ENCODE measurements at regions not wholly inside any gene's neighbourhood (a gene's known extent, or its start where the extent isn't known, plus 50 kb on each side); places are given as distances from the start of the nearest gene placed in this dataset.

- H3K4me1 ChIP-seq (ENCODE audit: low read length): no peaks in the 10 kb centered on the region
- no peak overlapping the region for H3K27ac ChIP-seq (ENCODE audit: low read length)
- H3K9ac ChIP-seq (ENCODE audit: low read length): no peak overlapping the region
Observed at GRCh38 chr12:39033782-39034181, 128.4 kb upstream of the CPNE8 start.

DNA sequence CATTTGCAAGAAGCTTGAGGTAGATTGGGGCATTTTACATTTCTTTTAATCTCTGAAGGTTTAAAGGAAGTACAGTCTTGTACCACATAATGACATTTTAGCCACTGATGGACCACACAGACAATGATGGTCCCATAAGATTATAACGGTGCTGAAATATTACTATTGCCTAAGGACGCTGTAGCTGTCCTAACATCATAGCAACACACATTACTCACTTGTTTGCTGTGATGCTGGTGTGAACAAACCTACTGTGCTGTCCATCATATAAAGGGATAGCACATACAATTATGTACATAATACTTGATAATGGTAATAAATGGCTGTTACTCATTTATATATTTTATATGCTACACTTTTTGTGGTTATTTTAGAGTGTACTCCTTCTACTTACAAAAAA, 127.1 kb upstream of the CPNE8 start:
- H4K20me1 ChIP-seq (ENCODE audit: insufficient read depth, low read depth, low read length): no peaks in the 10 kb centered on the region
- no peaks in the 10 kb centered on the region for H3K79me2 ChIP-seq (ENCODE audit: low read length)
- H3K4me1 ChIP-seq (ENCODE audit: low read length): no peaks in the 10 kb centered on the region
- no peaks in the 10 kb centered on the region; the same call in 1 of the 2 replicates for H3K9me2 ChIP-seq (replicated peaks; ENCODE audit: insufficient read depth, low read length)
- peaks cover 7% of the 10 kb centered on the region for H3K9me3 ChIP-seq (ENCODE audit: low read length)
- H3K36me3 ChIP-seq (ENCODE audit: insufficient read depth, low read length): no peaks in the 10 kb centered on the region
- no peaks in the 10 kb centered on the region for H3K27me3 ChIP-seq (ENCODE audit: low read length)
- no peak overlapping the region for H3K9ac ChIP-seq (ENCODE audit: low read length)
- no peak overlapping the region for H2AFZ ChIP-seq (ENCODE audit: low read length)
- H3K27ac ChIP-seq (ENCODE audit: low read length): no peak overlapping the region
- no peak for DNase-seq
- H3K4me3 ChIP-seq (ENCODE audit: low read length): no peak overlapping the region
- no peak overlapping the region for H3K4me2 ChIP-seq (ENCODE audit: low read depth, low read length, poor library complexity, severe bottlenecking)

More at GRCh38 chr12:39033782-39034181, 128.4 kb upstream of the CPNE8 start:
- Histone ChIP-seq H3K4me3 (ENCODE audit: low read length) (no peak overlapping the region), H3K4me2 (ENCODE audit: low read depth, low read length, poor library complexity, severe bottlenecking) (no peak overlapping the region), H3K9me3 (ENCODE audit: low read length) (peaks cover 7% of the 10 kb centered on the region), H3K36me3 (ENCODE audit: insufficient read depth, low read length) (no peaks in the 10 kb centered on the region), H3K9me2 (replicated peaks; ENCODE audit: insufficient read depth, low read length) (no peaks in the 10 kb centered on the region; the same call in 1 of the 2 replicates), H3K27me3 (ENCODE audit: low read length) (no peaks in the 10 kb centered on the region), H4K20me1 (ENCODE audit: insufficient read depth, low read depth, low read length) (no peaks in the 10 kb centered on the region), H3K79me2 (ENCODE audit: low read length) (no peaks in the 10 kb centered on the region), H2AFZ (ENCODE audit: low read length) (no peak overlapping the region)
- no peak for DNase-seq

- H4K20me1 ChIP-seq (ENCODE audit: insufficient read depth, low read depth, low read length): no peaks in the 10 kb centered on the region
- H3K9me2 ChIP-seq (replicated peaks; ENCODE audit: insufficient read depth, low read length): no peaks in the 10 kb centered on the region; the same call in 1 of the 2 replicates
- no peak overlapping the region for H2AFZ ChIP-seq (ENCODE audit: low read length)
- peaks cover 6% of the 10 kb centered on the region for H3K9me3 ChIP-seq (ENCODE audit: low read length)
- no peaks in the 10 kb centered on the region for H3K36me3 ChIP-seq (ENCODE audit: insufficient read depth, low read length)
- no peaks in the 10 kb centered on the region for H3K27me3 ChIP-seq (ENCODE audit: low read length)
- H3K4me2 ChIP-seq (ENCODE audit: low read depth, low read length, poor library complexity, severe bottlenecking): no peak overlapping the region
- H3K4me1 ChIP-seq (ENCODE audit: low read length): no peaks in the 10 kb centered on the region
- no peaks in the 10 kb centered on the region for H3K79me2 ChIP-seq (ENCODE audit: low read length)
- no peak overlapping the region for H3K27ac ChIP-seq (ENCODE audit: low read length)
- H3K9ac ChIP-seq (ENCODE audit: low read length): no peak overlapping the region
- DNase-seq: no peak
- no peak overlapping the region for H3K4me3 ChIP-seq (ENCODE audit: low read length)
Observed at GRCh38 chr12:39032034-39032433, 126.6 kb upstream of the CPNE8 start.

- no peak for DNase-seq
Observed at GRCh38 chr12:39028382-39028781, 123.0 kb upstream of the CPNE8 start.

GRCh38 chr12:39012870-39013269, 107.5 kb upstream of the CPNE8 start:
- H4K20me1 ChIP-seq (ENCODE audit: insufficient read depth, low read depth, low read length): no peaks in the 10 kb centered on the region

More at GRCh38 chr12:39028382-39028781, 123.0 kb upstream of the CPNE8 start:
- no peak overlapping the region for H3K27ac ChIP-seq (ENCODE audit: low read length)
- no peaks in the 10 kb centered on the region for H4K20me1 ChIP-seq (ENCODE audit: insufficient read depth, low read depth, low read length)
- no peak overlapping the region for H2AFZ ChIP-seq (ENCODE audit: low read length)
- H3K9me3 ChIP-seq (ENCODE audit: low read length): peaks cover 6% of the 10 kb centered on the region
- no peaks in the 10 kb centered on the region; the same call in 1 of the 2 replicates for H3K9me2 ChIP-seq (replicated peaks; ENCODE audit: insufficient read depth, low read length)
- no peak overlapping the region for H3K4me2 ChIP-seq (ENCODE audit: low read depth, low read length, poor library complexity, severe bottlenecking)
- no peak overlapping the region for H3K9ac ChIP-seq (ENCODE audit: low read length)
- H3K79me2 ChIP-seq (ENCODE audit: low read length): no peaks in the 10 kb centered on the region
- no peaks in the 10 kb centered on the region for H3K27me3 ChIP-seq (ENCODE audit: low read length)
- H3K4me1 ChIP-seq (ENCODE audit: low read length): no peaks in the 10 kb centered on the region
- no peaks in the 10 kb centered on the region for H3K36me3 ChIP-seq (ENCODE audit: insufficient read depth, low read length)
- no peak overlapping the region for H3K4me3 ChIP-seq (ENCODE audit: low read length)

GRCh38 chr12:39011166-39011565, 105.8 kb upstream of the CPNE8 start:
- no peak for DNase-seq
- H3K9me2 ChIP-seq (replicated peaks; ENCODE audit: insufficient read depth, low read length): no peaks in the 10 kb centered on the region
- H3K9ac ChIP-seq (ENCODE audit: low read length): no peak overlapping the region
- H4K20me1 ChIP-seq (ENCODE audit: insufficient read depth, low read depth, low read length): no peaks in the 10 kb centered on the region
- no peak overlapping the region for H3K4me2 ChIP-seq (ENCODE audit: low read depth, low read length, poor library complexity, severe bottlenecking)
- no peak overlapping the region for H2AFZ ChIP-seq (ENCODE audit: low read length)
- H3K27ac ChIP-seq (ENCODE audit: low read length): no peak overlapping the region
- H3K4me1 ChIP-seq (ENCODE audit: low read length): no peaks in the 10 kb centered on the region
- H3K79me2 ChIP-seq (ENCODE audit: low read length): no peaks in the 10 kb centered on the region
- peaks cover 12% of the 10 kb centered on the region for H3K9me3 ChIP-seq (ENCODE audit: low read length)
- no peaks in the 10 kb centered on the region for H3K36me3 ChIP-seq (ENCODE audit: insufficient read depth, low read length)
- no peaks in the 10 kb centered on the region for H3K27me3 ChIP-seq (ENCODE audit: low read length)
- no peak overlapping the region for H3K4me3 ChIP-seq (ENCODE audit: low read length)

More at GRCh38 chr12:39012870-39013269, 107.5 kb upstream of the CPNE8 start:
- Histone ChIP-seq H3K27ac (ENCODE audit: low read length) (no peak overlapping the region), H3K9me2 (replicated peaks; ENCODE audit: insufficient read depth, low read length) (no peaks in the 10 kb centered on the region), H3K4me1 (ENCODE audit: low read length) (no peaks in the 10 kb centered on the region), H3K36me3 (ENCODE audit: insufficient read depth, low read length) (no peaks in the 10 kb centered on the region), H3K4me3 (ENCODE audit: low read length) (no peak overlapping the region), H3K4me2 (ENCODE audit: low read depth, low read length, poor library complexity, severe bottlenecking) (no peak overlapping the region), H3K9ac (ENCODE audit: low read length) (no peak overlapping the region), H3K79me2 (ENCODE audit: low read length) (no peaks in the 10 kb centered on the region), H2AFZ (ENCODE audit: low read length) (no peak overlapping the region), H3K9me3 (ENCODE audit: low read length) (peaks cover 7% of the 10 kb centered on the region), H3K27me3 (ENCODE audit: low read length) (no peaks in the 10 kb centered on the region)
- no peak for DNase-seq

- Histone ChIP-seq H3K79me2 (ENCODE audit: low read length) (no peaks in the 10 kb centered on the region), H3K27me3 (ENCODE audit: low read length) (no peaks in the 10 kb centered on the region), H3K36me3 (ENCODE audit: insufficient read depth, low read length) (no peaks in the 10 kb centered on the region)
Observed at GRCh38 chr12:39010406-39010805, 105.0 kb upstream of the CPNE8 start.

GRCh38 chr12:39007619-39008018, 102.2 kb upstream of the CPNE8 start:
- H3K27me3 ChIP-seq (ENCODE audit: low read length): no peaks in the 10 kb centered on the region
- H3K4me3 ChIP-seq (ENCODE audit: low read length): no peak overlapping the region
- H3K36me3 ChIP-seq (ENCODE audit: insufficient read depth, low read length): no peaks in the 10 kb centered on the region
- H3K9ac ChIP-seq (ENCODE audit: low read length): no peak overlapping the region
- no peak overlapping the region for H3K27ac ChIP-seq (ENCODE audit: low read length)
- H3K4me2 ChIP-seq (ENCODE audit: low read depth, low read length, poor library complexity, severe bottlenecking): no peak overlapping the region
- no peaks in the 10 kb centered on the region for H3K79me2 ChIP-seq (ENCODE audit: low read length)
- H3K4me1 ChIP-seq (ENCODE audit: low read length): no peaks in the 10 kb centered on the region
- DNase-seq: no peak
- no peak overlapping the region for H2AFZ ChIP-seq (ENCODE audit: low read length)
- no peaks in the 10 kb centered on the region for H4K20me1 ChIP-seq (ENCODE audit: insufficient read depth, low read depth, low read length)
- H3K9me3 ChIP-seq (ENCODE audit: low read length): peaks cover 12% of the 10 kb centered on the region
- H3K9me2 ChIP-seq (replicated peaks; ENCODE audit: insufficient read depth, low read length): no peaks in the 10 kb centered on the region

More at GRCh38 chr12:39010406-39010805, 105.0 kb upstream of the CPNE8 start:
- Histone ChIP-seq H3K4me2 (ENCODE audit: low read depth, low read length, poor library complexity, severe bottlenecking) (no peak overlapping the region), H3K4me1 (ENCODE audit: low read length) (no peaks in the 10 kb centered on the region), H2AFZ (ENCODE audit: low read length) (no peak overlapping the region), H3K4me3 (ENCODE audit: low read length) (no peak overlapping the region), H3K9me3 (ENCODE audit: low read length) (peaks cover 12% of the 10 kb centered on the region), H4K20me1 (ENCODE audit: insufficient read depth, low read depth, low read length) (no peaks in the 10 kb centered on the region), H3K27ac (ENCODE audit: low read length) (no peak overlapping the region), H3K9me2 (replicated peaks; ENCODE audit: insufficient read depth, low read length) (no peaks in the 10 kb centered on the region), H3K9ac (ENCODE audit: low read length) (no peak overlapping the region)
- DNase-seq: no peak

- peaks cover 20% of the 10 kb centered on the region for H3K9me3 ChIP-seq (ENCODE audit: low read length)
- H3K36me3 ChIP-seq (ENCODE audit: insufficient read depth, low read length): no peaks in the 10 kb centered on the region
- no peaks in the 10 kb centered on the region for H4K20me1 ChIP-seq (ENCODE audit: insufficient read depth, low read depth, low read length)
- H3K4me2 ChIP-seq (ENCODE audit: low read depth, low read length, poor library complexity, severe bottlenecking): no peak overlapping the region
- H3K27me3 ChIP-seq (ENCODE audit: low read length): no peaks in the 10 kb centered on the region
- no peak overlapping the region for H3K4me3 ChIP-seq (ENCODE audit: low read length)
- H3K4me1 ChIP-seq (ENCODE audit: low read length): no peaks in the 10 kb centered on the region
- H3K9ac ChIP-seq (ENCODE audit: low read length): no peak overlapping the region
- H3K27ac ChIP-seq (ENCODE audit: low read length): no peak overlapping the region
- DNase-seq: no peak
- H2AFZ ChIP-seq (ENCODE audit: low read length): no peak overlapping the region
- no peaks in the 10 kb centered on the region for H3K9me2 ChIP-seq (replicated peaks; ENCODE audit: insufficient read depth, low read length)
- no peaks in the 10 kb centered on the region for H3K79me2 ChIP-seq (ENCODE audit: low read length)
Observed at GRCh38 chr12:39006286-39006685, 100.9 kb upstream of the CPNE8 start.
